K562 (cell line): ENCODE measurements at regions not wholly inside any gene's neighbourhood (a gene's known extent, or its start where the extent isn't known, plus 50 kb on each side); places are given as distances from the start of the nearest gene placed in this dataset.

Source experiments
- ATAC-seq: fragments of 200-7000 bp; cut with Tn5 transposase; 3 replicates; pipeline ENCODE4 v1.9.1; 2020; ENCODE audit warnings: moderate library complexity
- BruUV-seq: library from RNA; stranded (reverse); fragments of 400-500 nt; replicated peaks from 2 replicates; lab custom pipeline; 2021; lab: Mats Ljungman, UMichigan
- CTCF ChIA-PET: fragments of 300-600 bp; formaldehyde crosslinking; extraction: SDS; loops from one replicate; lab custom pipeline; 2021; ENCODE audit warnings: low intra/inter-chr PET ratio; lab: Yijun Ruan, JAX
- POLR2A ChIA-PET: fragments of 300-600, 350-650 bp; sonication (Branson Sonifier 250); formaldehyde crosslinking; extraction: SDS; loops from one replicate; lab custom pipeline; 2021; ENCODE audit warnings: antibody characterized with exemption, inconsistent platforms; lab: Yijun Ruan, JAX
- DNase-seq, 4 experiments: peaks; one replicate each; pipeline versions ENCODE4 v3.0.0 to v3.0.0-alpha.2; 2011 to 2018; ENCODE audit warnings: low spot score in 3 of 4, mixed read lengths in 3 of 4; ENCODE audit errors: extremely low read depth in 1 of 4
- FAIRE-seq: peaks from 2 replicates; lab custom pipeline; 2011; peaks lifted over from hg19 to GRCh38; lab: Jason Lieb, UNC
- H2AFZ ChIP-seq: 2 replicates; pipeline ENCODE4 v1.6.0; 2011; ENCODE audit warnings: low read depth, low read length, control low read depth, inconsistent platforms
- H3K27ac ChIP-seq: fragments of 200-600 bp; 3 replicates; pipeline ENCODE4 v1.8.0; 2011; ENCODE audit warnings: low read depth, mild to moderate bottlenecking, control low read depth, inconsistent platforms, low read length, moderate library complexity, mixed read lengths; ENCODE audit errors: extremely low read depth
- H3K27me3 ChIP-seq, 2 experiments: fragments of 300-600 bp in 1 of 2; 2 replicates in 1 of 2; 3 replicates in 1 of 2; pipeline versions ENCODE4 v1.6.0 to v1.8.0; 2011; ENCODE audit warnings: inconsistent platforms in 2 of 2, low read length in 2 of 2, mild to moderate bottlenecking in 1 of 2, mixed read lengths in 1 of 2, moderate library complexity in 1 of 2; ENCODE audit not compliant: control insufficient read depth in 2 of 2, insufficient read depth in 2 of 2
- H3K36me3 ChIP-seq: fragments of 300-600 bp; 3 replicates; pipeline ENCODE4 v1.8.0; 2011; ENCODE audit warnings: mild to moderate bottlenecking, low read length, inconsistent platforms; ENCODE audit not compliant: control insufficient read depth, insufficient read depth
- H3K4me1 ChIP-seq, 2 experiments: fragments of 200-600 bp in 1 of 2; replicated peaks in 1 of 2; 2 replicates in 1 of 2; 3 replicates in 1 of 2; pipeline versions ENCODE4 v1.5.1 to v1.8.0; 2011; ENCODE audit warnings: inconsistent platforms in 2 of 2, low read length in 2 of 2, mild to moderate bottlenecking in 1 of 2, mixed read lengths in 1 of 2, moderate library complexity in 1 of 2; ENCODE audit not compliant: control insufficient read depth in 2 of 2, insufficient read depth in 2 of 2
- H3K4me2 ChIP-seq: 2 replicates; pipeline ENCODE4 v1.6.1; 2011; ENCODE audit warnings: low read length, control low read depth, inconsistent platforms, mixed read lengths; ENCODE audit not compliant: insufficient read depth
- H3K4me3 ChIP-seq: fragments of 200-600 bp; sonication (generic), shearing (Covaris generic); 2 replicates; pipeline ENCODE4 v1.5.1; 2016; ENCODE audit warnings: control low read depth, inconsistent platforms
- H3K79me2 ChIP-seq: fragments of 200-600 bp; 3 replicates; pipeline ENCODE4 v1.8.0; 2011; ENCODE audit warnings: low read length, inconsistent platforms; ENCODE audit not compliant: control insufficient read depth, insufficient read depth
- H3K9ac ChIP-seq, 2 experiments: 2 replicates each; pipeline versions ENCODE4 v1.6.0 to v1.6.1; 2011; ENCODE audit warnings: low read depth in 2 of 2, low read length in 2 of 2, control low read depth in 1 of 2, inconsistent platforms in 1 of 2, mild to moderate bottlenecking in 1 of 2, mixed read lengths in 1 of 2; ENCODE audit not compliant: insufficient read depth in 1 of 2
- H3K9me1 ChIP-seq: one replicate; pipeline ENCODE4 v1.6.0; 2011; ENCODE audit warnings: inconsistent platforms, mild to moderate bottlenecking, low read length, moderate library complexity; ENCODE audit not compliant: control insufficient read depth, insufficient read depth
- H3K9me3 ChIP-seq: replicated peaks from 2 replicates; pipeline ENCODE4 v1.5.1; 2011; ENCODE audit warnings: low read depth, low read length, inconsistent platforms; ENCODE audit not compliant: control insufficient read depth, insufficient read depth
- H4K20me1 ChIP-seq: replicated peaks from 2 replicates; pipeline ENCODE4 v1.6.1; 2011; ENCODE audit warnings: low read length, inconsistent platforms, mixed read lengths; ENCODE audit not compliant: control insufficient read depth, insufficient read depth
- CEBPB ChIP-seq: fragments of 450-650 bp; IDR thresholded peaks from 2 replicates; pipeline ENCODE4 v1.6.1; 2016; ENCODE audit warnings: missing genetic modification characterization, missing compliant biosample characterization
- FOXA1 ChIP-seq: fragments of 450-650 bp; IDR thresholded peaks from 2 replicates; pipeline ENCODE4 v1.6.1; 2016; ENCODE audit warnings: mild to moderate bottlenecking, borderline replicate concordance
- NCOA1 ChIP-seq: fragments of 450-650 bp; IDR thresholded peaks from 2 replicates; pipeline ENCODE4 v1.6.1; 2016; ENCODE audit warnings: low read depth
- PYGO2 ChIP-seq: fragments of 450-650 bp; IDR thresholded peaks from 2 replicates; pipeline ENCODE4 v1.6.1; 2016; ENCODE audit warnings: mild to moderate bottlenecking, missing genetic modification characterization, moderate library complexity, missing compliant biosample characterization
- RUNX1 ChIP-seq: sonication (generic); IDR thresholded peaks from 2 replicates; pipeline ENCODE4 v1.6.1; 2016; ENCODE audit warnings: antibody characterized with exemption, low read depth
- SPI1 ChIP-seq: IDR thresholded peaks from 2 replicates; pipeline ENCODE4 v1.6.1; 2011; ENCODE audit warnings: low read depth, low read length, control low read depth, borderline replicate concordance
- TAF9B ChIP-seq: fragments of 450-650 bp; IDR thresholded peaks from 2 replicates; pipeline ENCODE4 v1.6.1; 2018; ENCODE audit warnings: mild to moderate bottlenecking; ENCODE audit not compliant: partially characterized antibody
- TEAD4 ChIP-seq, 2 experiments: sonication (generic) in 1 of 2; formaldehyde crosslinking in 1 of 2; IDR thresholded peaks; 2 replicates each; pipeline versions ENCODE4 v1.6.1 to v1.8.0; 2012 to 2022; ENCODE audit warnings: borderline replicate concordance in 1 of 2, inconsistent platforms in 1 of 2, low read length in 1 of 2, mild to moderate bottlenecking in 1 of 2, missing genetic modification reagents in 1 of 2
- ZNF232 ChIP-seq: sonication (generic); formaldehyde crosslinking; IDR thresholded peaks from 2 replicates; pipeline ENCODE4 v1.8.0; 2022; ENCODE audit warnings: mild to moderate bottlenecking, missing genetic modification reagents
- ZNF696 ChIP-seq: fragments of 250-450 bp; sonication (Bioruptor Pico); conservative IDR thresholded peaks from 2 replicates; pipeline ENCODE4 v1.4.0; 2020; ENCODE audit warnings: mild to moderate bottlenecking, moderate library complexity
- WGBS: fragments of 100-300 bp; shearing (Covaris generic); methylation state at CpG from one replicate; pipeline ENCODE4 v1.1.6; 2016; ENCODE audit warnings: low coverage, mixed read lengths; ENCODE audit not compliant: insufficient coverage; ENCODE audit errors: missing lambda C conversion rate; 5-methylcytosine and 5-hydroxymethylcytosine counted together
- in situ Hi-C: fragments of 300-500 bp; cut with MboI; formaldehyde crosslinking; loops from 4 replicates; pipeline ENCODE4 v1.15.0; 2018; ENCODE audit warnings: inconsistent platforms, mixed read lengths
- intact Hi-C: fragments of 100-400 bp; cut with micrococcal nuclease; formaldehyde crosslinking; loops from 2 replicates; pipeline ENCODE4 v1.14.2; 2022
- TF ChIP-seq, protein P1 (sequence below): fragments of 250-450 bp; sonication (Bioruptor Pico); IDR thresholded peaks from 2 replicates; pipeline ENCODE4 v1.9.0; 2021; ENCODE audit warnings: mild to moderate bottlenecking, inconsistent platforms
- TF ChIP-seq, protein P2 (sequence below): IDR thresholded peaks from 2 replicates; pipeline ENCODE4 v1.6.1; 2011; ENCODE audit not compliant: insufficient read length; ENCODE audit errors: extremely low read depth

DNA sequence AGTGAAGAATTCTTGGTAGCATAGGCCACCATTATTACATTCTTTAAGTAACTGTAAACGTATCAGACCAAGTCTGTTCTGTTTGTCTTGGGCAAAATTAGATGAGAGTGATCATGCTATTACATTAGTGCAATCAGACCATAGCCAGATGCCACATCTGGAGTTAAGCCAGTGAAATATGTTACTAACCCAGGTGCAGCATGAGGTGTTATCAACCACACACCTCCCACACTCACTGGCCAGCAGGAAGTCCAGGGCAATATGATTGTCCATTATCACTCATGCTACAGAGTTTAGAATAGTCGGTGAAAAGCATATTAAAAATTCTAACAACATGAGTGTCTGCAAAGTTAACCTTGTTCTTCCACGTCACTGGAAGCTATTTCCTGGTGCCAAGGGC is 119.4 kb downstream of the GPCPD1 start (continued):
- TF ChIP-seq RUNX1 (no peak), PYGO2 (tag) (no peak), FOXA1 (no peak), CEBPB (tag) (no peak), TEAD4 (IDR thresholded peaks at IDR 0.05; ENCODE audit: low read length) (peak; percentile 78), TEAD4 (CRISPR knock-in tag; IDR thresholded peaks at IDR 0.05; ENCODE audit: borderline replicate concordance) (no peak), TAF9B (no peak)
- TF ChIP-seq, protein P1, sequence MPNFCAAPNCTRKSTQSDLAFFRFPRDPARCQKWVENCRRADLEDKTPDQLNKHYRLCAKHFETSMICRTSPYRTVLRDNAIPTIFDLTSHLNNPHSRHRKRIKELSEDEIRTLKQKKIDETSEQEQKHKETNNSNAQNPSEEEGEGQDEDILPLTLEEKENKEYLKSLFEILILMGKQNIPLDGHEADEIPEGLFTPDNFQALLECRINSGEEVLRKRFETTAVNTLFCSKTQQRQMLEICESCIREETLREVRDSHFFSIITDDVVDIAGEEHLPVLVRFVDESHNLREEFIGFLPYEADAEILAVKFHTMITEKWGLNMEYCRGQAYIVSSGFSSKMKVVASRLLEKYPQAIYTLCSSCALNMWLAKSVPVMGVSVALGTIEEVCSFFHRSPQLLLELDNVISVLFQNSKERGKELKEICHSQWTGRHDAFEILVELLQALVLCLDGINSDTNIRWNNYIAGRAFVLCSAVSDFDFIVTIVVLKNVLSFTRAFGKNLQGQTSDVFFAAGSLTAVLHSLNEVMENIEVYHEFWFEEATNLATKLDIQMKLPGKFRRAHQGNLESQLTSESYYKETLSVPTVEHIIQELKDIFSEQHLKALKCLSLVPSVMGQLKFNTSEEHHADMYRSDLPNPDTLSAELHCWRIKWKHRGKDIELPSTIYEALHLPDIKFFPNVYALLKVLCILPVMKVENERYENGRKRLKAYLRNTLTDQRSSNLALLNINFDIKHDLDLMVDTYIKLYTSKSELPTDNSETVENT (CRISPR knock-in tag) = no peak
- TF ChIP-seq, protein P2, sequence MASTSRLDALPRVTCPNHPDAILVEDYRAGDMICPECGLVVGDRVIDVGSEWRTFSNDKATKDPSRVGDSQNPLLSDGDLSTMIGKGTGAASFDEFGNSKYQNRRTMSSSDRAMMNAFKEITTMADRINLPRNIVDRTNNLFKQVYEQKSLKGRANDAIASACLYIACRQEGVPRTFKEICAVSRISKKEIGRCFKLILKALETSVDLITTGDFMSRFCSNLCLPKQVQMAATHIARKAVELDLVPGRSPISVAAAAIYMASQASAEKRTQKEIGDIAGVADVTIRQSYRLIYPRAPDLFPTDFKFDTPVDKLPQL = no peak

DNA sequence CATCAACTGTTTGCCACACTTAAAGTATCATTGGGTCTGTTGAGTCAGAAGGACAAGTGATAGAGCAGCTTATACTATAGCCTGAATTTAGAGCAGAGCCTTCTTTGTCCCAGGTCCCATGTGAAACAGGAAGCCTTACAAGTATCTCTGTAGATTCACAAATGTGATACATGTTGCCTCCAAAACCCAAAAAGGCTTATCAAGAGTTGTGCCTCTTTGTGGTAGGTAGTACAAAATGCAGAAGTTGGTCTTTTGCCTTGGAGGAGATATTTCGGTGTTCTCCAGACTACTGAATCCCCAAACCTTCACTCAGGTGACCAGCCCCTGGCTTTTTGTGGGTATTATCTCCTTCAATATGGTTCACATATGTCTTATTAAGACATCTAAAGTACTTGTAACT is 121.2 kb downstream of the GPCPD1 start:
- Histone ChIP-seq H3K9ac (no peak overlapping the region), H3K27ac (no peak overlapping the region), H3K79me2 (no peaks in the 10 kb centered on the region), H3K9me1 (no peaks in the 10 kb centered on the region), H3K36me3 (no peaks in the 10 kb centered on the region), H3K9me3 (no peaks in the 10 kb centered on the region), H3K4me2 (no peak overlapping the region), H3K4me3 (no peak overlapping the region), H4K20me1 (no peaks in the 10 kb centered on the region), H3K27me3 (peaks cover 0 to 13% of the 10 kb centered on the region in 2 experiments; a peak in 2 of 5 replicates), H3K4me1 (peaks cover 0 to 9% of the 10 kb centered on the region in 2 experiments; a peak in 2 of 5 replicates), H2AFZ (no peak overlapping the region)
- ChIA-PET CTCF (no interaction called here), POLR2A (no interaction called here)
- ATAC-seq (no peak), DNase-seq (no peak), FAIRE-seq (no peak)
- in situ Hi-C loops = no loop called here
- intact Hi-C loops = no loop called here
- 0% methylated on average over 1 of the region's 1 CpG for WGBS
- BruUV-seq = no TSS peak
- no peak for TF ChIP-seq NCOA1
- peak; percentile 10; the same call in 1 of the 2 replicates for TF ChIP-seq SPI1
- no peak for TF ChIP-seq ZNF232 (CRISPR knock-in tag)
- no peak for TF ChIP-seq ZNF696
